Testis (tissue), 2 donors: ENCODE measurements at regions not wholly inside any gene's neighbourhood (a gene's known extent, or its start where the extent isn't known, plus 50 kb on each side); places are given as distances from the start of the nearest gene placed in this dataset.

Source experiments
- DNase-seq: peaks from one replicate; pipeline ENCODE4 v3.0.0-alpha.2; 2019
- H3K27ac ChIP-seq, 2 donors: fragments of 200-600 bp; sonication (generic); one replicate each; pipeline ENCODE4 v1.5.1; 2019
- H3K27me3 ChIP-seq: fragments of 200-600 bp; sonication (generic); one replicate; pipeline ENCODE4 v1.5.1; 2019
- H3K36me3 ChIP-seq: fragments of 200-600 bp; sonication (generic); one replicate; pipeline ENCODE4 v1.5.1; 2017; ENCODE audit warnings: low read depth; ENCODE audit errors: missing control alignments
- H3K4me1 ChIP-seq: fragments of 200-600 bp; sonication (generic); one replicate; pipeline ENCODE4 v1.5.1; 2019
- H3K4me3 ChIP-seq, 2 donors: fragments of 200-600 bp; sonication (generic); one replicate each; pipeline ENCODE4 v1.5.1; 2017 to 2019
- H3K9me3 ChIP-seq: fragments of 200-600 bp; sonication (generic); one replicate; pipeline ENCODE4 v1.5.1; 2017
- CTCF ChIP-seq, 3 experiments: fragments of 450-650 bp in 2 of 3; fragments of 200-600 bp in 1 of 3; sonication (generic) in 1 of 3; IDR thresholded peaks; one replicate each; pipeline ENCODE4 v1.5.1; 2016 to 2019; ENCODE audit warnings: antibody characterized with exemption in 3 of 3, mild to moderate bottlenecking in 2 of 3, moderate library complexity in 1 of 3
- POLR2A ChIP-seq: fragments of 450-650 bp; IDR thresholded peaks from one replicate; pipeline ENCODE4 v1.6.1; 2017; ENCODE audit warnings: antibody characterized with exemption, mild to moderate bottlenecking, moderate library complexity
- WGBS, 2 donors: methylation state at CpG; one replicate each; pipeline ENCODE4 v1.1.5; 2018; 5-methylcytosine and 5-hydroxymethylcytosine counted together
- intact Hi-C: fragments of 100-400 bp; cut with DNase I; formaldehyde crosslinking; loops from one replicate; pipeline ENCODE4 v1.15.1; 2023; ENCODE audit warnings: low total_unique reads

- TF ChIP-seq CTCF (IDR thresholded peaks at IDR 0.05), result no peak
- no peak for TF ChIP-seq POLR2A
- H3K36me3 ChIP-seq, result no peaks in the 10 kb centered on the region
- H3K27ac ChIP-seq, result no peak overlapping the region
- H3K27me3 ChIP-seq, result no peaks in the 10 kb centered on the region
- no peaks in the 10 kb centered on the region for H3K4me1 ChIP-seq
- intact Hi-C loops, result no loop called here
- H3K4me3 ChIP-seq, result no peak overlapping the region
- no peak for DNase-seq
- whole genome bisulfite sequencing, 2 donors, result 88 to 93% methylated on average over 4 to 6 of the region's 6 CpGs
- no peaks in the 10 kb centered on the region for H3K9me3 ChIP-seq
Measured at GRCh38 chr9:93894691-93895079, 60.5 kb downstream of the BARX1 start.

- Histone ChIP-seq H3K27ac (no peak overlapping the region), H3K36me3 (no peaks in the 10 kb centered on the region), H3K4me3 (no peak overlapping the region), H3K9me3 (no peaks in the 10 kb centered on the region), H3K27me3 (no peaks in the 10 kb centered on the region), H3K4me1 (no peaks in the 10 kb centered on the region)
- 53 to 58% methylated on average over 11 to 15 of the region's 15 CpGs for WGBS, 2 donors
- intact Hi-C loops, result no loop called here
- TF ChIP-seq POLR2A, result no peak
- TF ChIP-seq CTCF (IDR thresholded peaks at IDR 0.05), result no peak
- no peak for DNase-seq
Measured at GRCh38 chr9:93893899-93894690, 61.1 kb downstream of the BARX1 start.

- H3K27me3 ChIP-seq, result no peaks in the 10 kb centered on the region
- DNase-seq, result no peak
- H3K27ac ChIP-seq, result no peak overlapping the region
- H3K9me3 ChIP-seq, result no peaks in the 10 kb centered on the region
- H3K4me3 ChIP-seq, result no peak overlapping the region
- no peaks in the 10 kb centered on the region for H3K36me3 ChIP-seq
- intact Hi-C loops, result no loop called here
- no peaks in the 10 kb centered on the region for H3K4me1 ChIP-seq
- no peak for TF ChIP-seq CTCF (IDR thresholded peaks at IDR 0.05)
Measured at GRCh38 chr9:93893194-93893593, 62.0 kb downstream of the BARX1 start.

- no peak for DNase-seq
- TF ChIP-seq CTCF (IDR thresholded peaks at IDR 0.05), result no peak
- TF ChIP-seq POLR2A, result no peak
- no peaks in the 10 kb centered on the region for H3K9me3 ChIP-seq
- WGBS, 2 donors, result 78 to 88% methylated on average over 4 of the region's 4 CpGs
- no peaks in the 10 kb centered on the region for H3K4me1 ChIP-seq
- intact Hi-C loops, result no loop called here
- no peaks in the 10 kb centered on the region for H3K36me3 ChIP-seq
- no peak overlapping the region for H3K4me3 ChIP-seq
- H3K27me3 ChIP-seq, result no peaks in the 10 kb centered on the region
- H3K27ac ChIP-seq, result no peak overlapping the region
Measured at GRCh38 chr9:93892748-93893147, 62.4 kb downstream of the BARX1 start.
